Heart left ventricle (tissue), 16 donors: ENCODE measurements at regions not wholly inside any gene's neighbourhood (a gene's known extent, or its start where the extent isn't known, plus 50 kb on each side); places are given as distances from the start of the nearest gene placed in this dataset.

Experiments used
- ATAC-seq, 4 donors: fragments of 200-7000 bp; cut with Tn5 transposase; one replicate each; pipeline ENCODE4 v1.9.1; 2020 to 2022; ENCODE audit warnings: moderate library complexity in 4 of 4, mild to moderate bottlenecking in 3 of 4, moderate number of reproducible peaks in 1 of 4
- DNase-seq, 5 donors: peaks; one replicate each; pipeline ENCODE4 v3.0.0-alpha.2; 2020
- H3K27ac ChIP-seq, 12 donors: fragments of 200-600 bp; sonication (generic) in 4 of 12; one replicate each; pipeline versions ENCODE4 v1.5.0 to v1.8.0; 2016 to 2022; ENCODE audit warnings: mild to moderate bottlenecking in 2 of 12
- H3K27me3 ChIP-seq, 9 donors: fragments of 200-600 bp; sonication (generic) in 2 of 9; one replicate each; pipeline versions ENCODE4 v1.5.1 to v1.8.0; 2016 to 2022; ENCODE audit warnings: mild to moderate bottlenecking in 3 of 9
- H3K36me3 ChIP-seq, 9 donors: fragments of 200-600 bp; sonication (generic) in 2 of 9; one replicate each; pipeline versions ENCODE4 v1.5.0 to v1.8.0; 2018 to 2022; ENCODE audit warnings: mild to moderate bottlenecking in 2 of 9
- H3K4me1 ChIP-seq, 12 donors: fragments of 200-600 bp; sonication (generic) in 4 of 12; one replicate each; pipeline versions ENCODE4 v1.5.0 to v1.8.0; 2016 to 2022; ENCODE audit warnings: mild to moderate bottlenecking in 3 of 12
- H3K4me3 ChIP-seq, 12 donors: fragments of 200-600 bp; sonication (generic) in 4 of 12; one replicate each; pipeline versions ENCODE4 v1.5.0 to v1.8.0; 2017 to 2022; ENCODE audit warnings: mild to moderate bottlenecking in 9 of 12, moderate library complexity in 4 of 12
- H3K9me3 ChIP-seq, 12 donors: fragments of 200-600 bp; sonication (generic) in 4 of 12; one replicate each; pipeline versions ENCODE4 v1.5.0 to v1.8.0; 2016 to 2022; ENCODE audit warnings: mild to moderate bottlenecking in 1 of 12
- POLR2A ChIP-seq, 2 donors: fragments of 450-650 bp; IDR thresholded peaks; one replicate each; pipeline ENCODE4 v1.6.1; 2017; ENCODE audit warnings: antibody characterized with exemption in 2 of 2, mild to moderate bottlenecking in 2 of 2, moderate library complexity in 2 of 2
- WGBS, 4 donors: extraction: QIAGEN DNeasy Blood & Tissue Kit in 2 of 4; methylation state at CpG; one replicate each; pipeline versions ENCODE4 v1.1.5 to v1.1.7; 2013 to 2018; 5-methylcytosine and 5-hydroxymethylcytosine counted together
- intact Hi-C, 10 donors: fragments of 100-400 bp; cut with DNase I; formaldehyde crosslinking; loops; one replicate each; pipeline versions ENCODE4 v1.11.1 to v1.14.2; 2022
- TF ChIP-seq, protein P1 (sequence below), 12 donors: fragments of 200-600 bp; sonication (generic) in 4 of 12; IDR thresholded peaks; one replicate each; pipeline versions ENCODE4 v1.5.0 to v1.8.0; 2018 to 2022; ENCODE audit warnings: antibody characterized with exemption in 12 of 12, mild to moderate bottlenecking in 5 of 12
- donor health status: ischemic (EF 13 %, LVEDD 7.1; RV severe dilation, severe dysfunction).
- donor health status: healthy with polysubstance abuse.
- donor health status: DM: no; HTN: yes; CAD: no.
- donor health status: DM: no; HTN: no; CAD: no.
- donor health status: ischemic (EF 25% LVEDD 6.9; RV normal size, moderate dysfunction).
- donor health status: ischemic (EF 25% LVEDD 5.7; RV mildly dilated, moderate dysfunction).
- donor health status: healthy.
- donor health status: DM: yes; HTN: yes; CAD: no.
- donor health status: ischemic (EF 35%, LVEDD 5.7; RV mildly dilated, moderate dysfunction).
- donor health status: nonischemic (EF 11% LVEDD 7.7; RV severe dilation, severe dysfunction).
- donor health status: DM: yes; HTN: yes; CAD: no.
- donor health status: PGD.
- donor health status: ischemic (EF 29% LVEDD 5.4; RV normal size, mild dysfunction).
- donor health status: nonischemic (EF 23%, LVEDD 6.1; RV moderate dilation, normal function).

DNA sequence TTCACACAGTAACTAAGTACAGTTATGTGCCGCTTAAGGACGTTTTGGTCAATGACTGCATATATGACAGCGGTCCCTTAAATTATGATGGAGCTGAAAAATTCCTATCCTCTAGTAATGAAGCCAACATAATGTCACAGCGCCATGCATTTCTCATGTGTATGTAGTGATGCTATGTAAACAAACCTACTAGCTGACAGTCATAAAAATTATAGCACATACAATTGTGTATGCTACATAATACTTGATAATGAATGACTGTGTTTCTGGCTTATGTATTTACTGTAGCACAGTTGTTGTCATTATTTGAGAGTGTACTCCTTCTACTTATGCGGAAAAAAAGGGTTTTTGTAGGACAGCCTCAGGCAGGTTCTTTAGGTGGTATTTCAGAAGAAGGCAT is 99.7 kb downstream of the DACT1 start:
- Histone ChIP-seq H3K9me3 (no peaks in the 10 kb centered on the region), H3K4me1 (peaks cover 0 to 12% (median 0%) of the 10 kb centered on the region in 12 donors), H3K4me3 (no peak overlapping the region), H3K27me3 (no peaks in the 10 kb centered on the region), H3K36me3 (no peaks in the 10 kb centered on the region), H3K27ac (no peak overlapping the region)
- DNase-seq = no peak
- WGBS, 4 donors = 91 to 99% (median 95%) methylated on average over 5 of the region's 5 CpGs
- no peak for TF ChIP-seq POLR2A (IDR thresholded peaks at IDR 0.05)
- TF ChIP-seq, protein P1, sequence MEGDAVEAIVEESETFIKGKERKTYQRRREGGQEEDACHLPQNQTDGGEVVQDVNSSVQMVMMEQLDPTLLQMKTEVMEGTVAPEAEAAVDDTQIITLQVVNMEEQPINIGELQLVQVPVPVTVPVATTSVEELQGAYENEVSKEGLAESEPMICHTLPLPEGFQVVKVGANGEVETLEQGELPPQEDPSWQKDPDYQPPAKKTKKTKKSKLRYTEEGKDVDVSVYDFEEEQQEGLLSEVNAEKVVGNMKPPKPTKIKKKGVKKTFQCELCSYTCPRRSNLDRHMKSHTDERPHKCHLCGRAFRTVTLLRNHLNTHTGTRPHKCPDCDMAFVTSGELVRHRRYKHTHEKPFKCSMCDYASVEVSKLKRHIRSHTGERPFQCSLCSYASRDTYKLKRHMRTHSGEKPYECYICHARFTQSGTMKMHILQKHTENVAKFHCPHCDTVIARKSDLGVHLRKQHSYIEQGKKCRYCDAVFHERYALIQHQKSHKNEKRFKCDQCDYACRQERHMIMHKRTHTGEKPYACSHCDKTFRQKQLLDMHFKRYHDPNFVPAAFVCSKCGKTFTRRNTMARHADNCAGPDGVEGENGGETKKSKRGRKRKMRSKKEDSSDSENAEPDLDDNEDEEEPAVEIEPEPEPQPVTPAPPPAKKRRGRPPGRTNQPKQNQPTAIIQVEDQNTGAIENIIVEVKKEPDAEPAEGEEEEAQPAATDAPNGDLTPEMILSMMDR (IDR thresholded peaks at IDR 0.05) = no peak
- no peak for ATAC-seq
- intact Hi-C loops = loop anchor here in 1 of 10 donors (10.0 kb wide), 1 partner anchor 127 kb away; no protein-coding TSS in a partner anchor

DNA sequence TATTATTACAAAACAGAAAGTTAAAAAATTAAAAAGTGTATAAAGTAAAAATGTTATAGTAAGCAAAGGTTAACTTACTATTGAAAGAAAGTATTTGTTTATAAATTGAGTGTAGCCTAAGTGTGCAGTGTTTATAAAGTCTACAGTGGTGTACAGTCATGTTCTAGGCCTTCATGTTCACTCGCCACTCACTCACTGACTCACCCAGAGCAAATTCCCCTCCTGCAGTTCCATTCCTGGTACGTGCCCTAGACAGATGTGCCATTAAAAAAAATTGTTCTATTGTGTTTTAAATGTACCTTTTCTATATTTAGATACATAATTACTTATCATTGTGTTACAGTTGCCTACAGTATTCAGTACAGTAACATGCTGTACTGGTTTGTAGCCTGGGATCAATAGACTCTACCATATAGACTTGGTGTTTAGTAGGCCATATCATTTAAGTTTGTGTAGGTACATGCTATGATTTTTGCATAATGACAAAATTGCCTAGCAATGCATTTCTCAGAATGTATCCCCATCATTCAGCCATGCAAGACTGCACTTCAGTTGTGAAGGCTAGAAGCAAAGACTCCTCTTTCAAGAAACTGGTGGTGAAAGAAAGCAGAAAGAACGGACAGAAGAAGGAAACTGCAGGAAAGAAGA is 100.6 kb downstream of the DACT1 start:
- no peaks in the 10 kb centered on the region for H3K9me3 ChIP-seq
- H3K27ac ChIP-seq = no peak overlapping the region
- intact Hi-C loops = loop anchor here in 1 of 10 donors (10.0 kb wide), 1 partner anchor 126 kb away; no protein-coding TSS in a partner anchor
- peaks cover 0 to 12% (median 0%) of the 10 kb centered on the region in 12 donors for H3K4me1 ChIP-seq
- no peak for DNase-seq
- ATAC-seq = no peak
- no peak overlapping the region for H3K4me3 ChIP-seq
- H3K36me3 ChIP-seq = no peaks in the 10 kb centered on the region
- 45 to 84% (median 72%) methylated on average over 3 of the region's 3 CpGs for WGBS, 4 donors
- H3K27me3 ChIP-seq = no peaks in the 10 kb centered on the region
- TF ChIP-seq, protein P1 (IDR thresholded peaks at IDR 0.05) = no peak
- TF ChIP-seq POLR2A (IDR thresholded peaks at IDR 0.05) = no peak

DNA sequence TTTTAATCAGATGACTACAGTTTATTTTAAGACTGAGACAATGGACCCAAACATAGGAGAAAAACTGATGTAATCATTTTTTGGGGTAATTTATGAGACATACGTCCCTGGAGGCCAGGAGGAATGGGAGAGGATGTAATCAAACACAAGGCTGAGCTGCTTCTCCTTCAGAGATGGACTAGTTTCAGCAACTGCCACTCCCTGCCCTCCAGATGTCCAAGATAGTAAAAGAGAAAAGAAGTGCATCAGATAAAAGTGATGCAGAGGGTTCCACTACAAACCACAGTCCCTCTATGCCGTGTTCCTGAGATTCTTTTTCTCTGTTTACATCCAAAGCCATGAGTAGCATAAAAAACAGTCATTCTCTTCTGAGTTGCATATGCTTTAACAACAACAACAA is 101.1 kb downstream of the DACT1 start:
- no peaks in the 10 kb centered on the region for H3K36me3 ChIP-seq
- no peak for TF ChIP-seq POLR2A (IDR thresholded peaks at IDR 0.05)
- TF ChIP-seq, protein P1 (IDR thresholded peaks at IDR 0.05) = no peak
- H3K27me3 ChIP-seq = no peaks in the 10 kb centered on the region
- no peak overlapping the region for H3K4me3 ChIP-seq
- ATAC-seq (no peak), DNase-seq (no peak)
- intact Hi-C loops = loop anchor here in 1 of 10 donors (10.0 kb wide), 1 partner anchor 126 kb away; no protein-coding TSS in a partner anchor
- H3K27ac ChIP-seq = no peak overlapping the region
- H3K4me1 ChIP-seq = peaks cover 0 to 12% (median 0%) of the 10 kb centered on the region in 12 donors
- WGBS, 4 donors = 64 to 80% (median 76%) methylated on average over 2 of the region's 2 CpGs
- no peaks in the 10 kb centered on the region for H3K9me3 ChIP-seq

DNA sequence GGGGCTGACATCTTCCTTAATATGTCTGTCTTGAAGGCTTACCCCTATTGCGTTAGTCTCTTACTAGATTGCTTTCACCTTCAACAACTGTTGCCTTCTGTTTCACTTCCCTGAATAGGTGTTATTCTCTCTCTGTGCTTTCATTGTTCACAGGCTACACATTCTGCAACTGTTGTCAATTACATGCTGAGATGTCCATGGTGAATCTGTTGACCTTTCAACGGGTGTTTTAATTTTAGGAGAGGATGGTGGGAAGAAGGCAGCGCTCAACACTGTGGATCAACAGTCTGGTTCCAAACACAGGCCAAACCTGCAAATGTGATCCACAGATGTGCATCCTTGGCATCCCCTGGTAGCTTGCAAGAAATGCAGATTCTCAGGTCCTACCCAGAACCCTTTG is 101.9 kb downstream of the DACT1 start:
- no peaks in the 10 kb centered on the region for H3K27me3 ChIP-seq
- H3K27ac ChIP-seq = no peak overlapping the region
- intact Hi-C loops = loop anchor here in 1 of 10 donors (10.0 kb wide), 1 partner anchor 125 kb away; no protein-coding TSS in a partner anchor
- DNase-seq (no peak), ATAC-seq (no peak)
- 90 to 95% (median 94%) methylated on average over 3 of the region's 3 CpGs for WGBS, 4 donors
- no peak overlapping the region for H3K4me3 ChIP-seq
- no peaks in the 10 kb centered on the region for H3K36me3 ChIP-seq
- no peak for TF ChIP-seq POLR2A (IDR thresholded peaks at IDR 0.05)
- TF ChIP-seq, protein P1 (IDR thresholded peaks at IDR 0.05) = no peak
- H3K9me3 ChIP-seq = no peaks in the 10 kb centered on the region
- peaks cover 0 to 12% (median 0%) of the 10 kb centered on the region in 12 donors for H3K4me1 ChIP-seq
